ENCODE measurements at regions not wholly inside any gene's neighbourhood (a gene's known extent, or its start where the extent isn't known, plus 50 kb on each side); places are given as distances from the start of the nearest gene placed in this dataset.

DNA sequence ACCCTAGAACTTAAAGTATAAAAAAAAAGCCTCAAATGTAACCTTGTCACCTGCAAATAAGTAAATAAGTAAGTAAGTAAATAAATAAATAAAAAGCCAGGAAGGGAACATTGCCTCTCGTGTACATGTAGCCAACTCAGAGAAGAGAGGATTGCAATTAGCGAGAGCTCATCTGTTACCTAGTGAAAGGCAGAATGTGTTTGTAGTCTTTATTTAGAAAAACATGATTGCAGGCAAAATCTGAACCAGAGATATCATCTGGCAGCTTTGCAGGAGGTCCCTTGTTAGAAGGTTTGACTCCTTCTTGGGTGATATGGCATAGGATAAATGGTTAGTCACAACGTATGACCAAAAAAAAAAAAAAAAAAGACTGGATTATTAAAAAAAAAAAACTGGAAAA is 71.6 kb upstream of the SYN2 start:
- ChIA-PET RAD21 (ENCODE audit: low non-redundant PET in 1 of 2, low total read pairs in 2 of 2, uncharacterized antibody in 2 of 2, unreplicated experiment in 2 of 2) (no interaction called here), POLR2A (no interaction called here), CTCF (no interaction called here)
- H3K27me3 ChIP-seq (ENCODE audit: insufficient read depth, low read length) = peaks cover 2% of the 10 kb centered on the region
- intact Hi-C loops (cut with micrococcal nuclease) = no loop called here
- no peaks in the 10 kb centered on the region for H3K4me1 ChIP-seq (ENCODE audit: control insufficient read depth in 1 of 2, insufficient read depth in 2 of 2, low read length in 2 of 2)
- TF ChIP-seq, protein P1, sequence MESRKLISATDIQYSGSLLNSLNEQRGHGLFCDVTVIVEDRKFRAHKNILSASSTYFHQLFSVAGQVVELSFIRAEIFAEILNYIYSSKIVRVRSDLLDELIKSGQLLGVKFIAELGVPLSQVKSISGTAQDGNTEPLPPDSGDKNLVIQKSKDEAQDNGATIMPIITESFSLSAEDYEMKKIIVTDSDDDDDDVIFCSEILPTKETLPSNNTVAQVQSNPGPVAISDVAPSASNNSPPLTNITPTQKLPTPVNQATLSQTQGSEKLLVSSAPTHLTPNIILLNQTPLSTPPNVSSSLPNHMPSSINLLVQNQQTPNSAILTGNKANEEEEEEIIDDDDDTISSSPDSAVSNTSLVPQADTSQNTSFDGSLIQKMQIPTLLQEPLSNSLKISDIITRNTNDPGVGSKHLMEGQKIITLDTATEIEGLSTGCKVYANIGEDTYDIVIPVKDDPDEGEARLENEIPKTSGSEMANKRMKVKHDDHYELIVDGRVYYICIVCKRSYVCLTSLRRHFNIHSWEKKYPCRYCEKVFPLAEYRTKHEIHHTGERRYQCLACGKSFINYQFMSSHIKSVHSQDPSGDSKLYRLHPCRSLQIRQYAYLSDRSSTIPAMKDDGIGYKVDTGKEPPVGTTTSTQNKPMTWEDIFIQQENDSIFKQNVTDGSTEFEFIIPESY (IDR thresholded peaks at IDR 0.05; ENCODE audit: extremely low read depth, insufficient replicate concordance, low read length) = no peak
- TF ChIP-seq ZNF274 (IDR thresholded peaks at IDR 0.05; ENCODE audit: low read depth, low read length) (no peak), ZFX (IDR thresholded peaks at IDR 0.05) (no peak), EGR1 (IDR thresholded peaks at IDR 0.05; ENCODE audit: low read depth) (no peak), ELF1 (IDR thresholded peaks at IDR 0.05; ENCODE audit: borderline replicate concordance, low read depth) (no peak), SIN3A (IDR thresholded peaks at IDR 0.05; ENCODE audit: low read depth) (no peak), TCF7L2 (IDR thresholded peaks at IDR 0.05; ENCODE audit: borderline replicate concordance, extremely low read depth, insufficient read depth, insufficient read length) (no peak), EZH2phosphoT487 (IDR thresholded peaks at IDR 0.05; ENCODE audit: borderline replicate concordance) (no peak), EZH2 (IDR thresholded peaks at IDR 0.05) (no peak), SP1 (IDR thresholded peaks at IDR 0.05; ENCODE audit: low read depth) (no peak)
- no peak overlapping the region for H3K27ac ChIP-seq (ENCODE audit: low read depth, low read length)
- ATAC-seq (no peak), DNase-seq (ENCODE audit: low read depth, low spot score) (no peak)
- no peak overlapping the region for H3K9ac ChIP-seq (ENCODE audit: low read length)
- no TSS peak for BruUV-seq (replicated peaks)
- H3K9me2 ChIP-seq (ENCODE audit: insufficient read depth) = no peaks in the 10 kb centered on the region
- H3K9me3 ChIP-seq (ENCODE audit: control insufficient read depth in 1 of 2, insufficient read depth in 1 of 2, low read depth in 1 of 2, low read length in 2 of 2) = no peaks in the 10 kb centered on the region
- no peaks in the 10 kb centered on the region for H3K36me3 ChIP-seq (ENCODE audit: control insufficient read depth in 1 of 2, insufficient read depth in 2 of 2, low read length in 2 of 2)
- H2AFZ ChIP-seq (ENCODE audit: low read depth, low read length, poor library complexity, severe bottlenecking) = no peak overlapping the region
- H3K79me2 ChIP-seq (ENCODE audit: insufficient read depth, low read length) = no peaks in the 10 kb centered on the region
- no peaks in the 10 kb centered on the region for H4K20me1 ChIP-seq (ENCODE audit: insufficient read depth)
- no peak overlapping the region for H3K4me3 ChIP-seq (replicated peaks in 1 of 2; ENCODE audit: low read depth in 1 of 2, low read length in 2 of 2)
- H3K4me2 ChIP-seq (ENCODE audit: low read length) = no peak overlapping the region

DNA sequence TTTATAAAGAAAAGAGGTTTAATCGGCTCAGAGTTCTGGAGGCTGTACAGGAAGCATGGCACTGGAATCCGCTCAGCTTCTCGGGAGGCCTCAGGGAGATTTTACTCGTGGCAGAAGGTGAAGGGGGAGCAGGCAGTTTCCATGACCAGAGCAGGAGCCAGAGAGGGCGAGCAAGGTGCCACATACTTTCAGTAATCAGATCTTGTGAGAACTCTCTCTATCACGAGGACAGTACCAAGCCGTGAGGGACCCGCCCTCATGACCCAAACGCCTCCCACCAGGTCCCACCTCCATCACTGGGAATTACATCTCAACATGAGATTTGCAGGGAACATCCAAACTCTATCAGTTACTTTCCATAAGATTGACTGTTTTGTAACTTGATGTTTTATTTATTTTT is 70.7 kb upstream of the SYN2 start:
- DNase-seq (ENCODE audit: low read depth, low spot score) = no peak
- Histone ChIP-seq H3K79me2 (ENCODE audit: insufficient read depth, low read length) (no peaks in the 10 kb centered on the region), H3K9ac (ENCODE audit: low read length) (no peak overlapping the region), H3K36me3 (ENCODE audit: control insufficient read depth in 1 of 2, insufficient read depth in 2 of 2, low read length in 2 of 2) (no peaks in the 10 kb centered on the region), H3K27me3 (ENCODE audit: insufficient read depth, low read length) (peaks cover 4% of the 10 kb centered on the region), H4K20me1 (ENCODE audit: insufficient read depth) (no peaks in the 10 kb centered on the region), H3K27ac (ENCODE audit: low read depth, low read length) (no peak overlapping the region), H3K9me2 (ENCODE audit: insufficient read depth) (no peaks in the 10 kb centered on the region), H2AFZ (ENCODE audit: low read depth, low read length, poor library complexity, severe bottlenecking) (no peak overlapping the region), H3K9me3 (ENCODE audit: control insufficient read depth in 1 of 2, insufficient read depth in 1 of 2, low read depth in 1 of 2, low read length in 2 of 2) (no peaks in the 10 kb centered on the region), H3K4me1 (ENCODE audit: control insufficient read depth in 1 of 2, insufficient read depth in 2 of 2, low read length in 2 of 2) (no peaks in the 10 kb centered on the region), H3K4me3 (replicated peaks in 1 of 2; ENCODE audit: low read depth in 1 of 2, low read length in 2 of 2) (no peak overlapping the region), H3K4me2 (ENCODE audit: low read length) (no peak overlapping the region)
- BruUV-seq (replicated peaks) = no TSS peak
- no peak for ATAC-seq
- TF ChIP-seq, protein P2, sequence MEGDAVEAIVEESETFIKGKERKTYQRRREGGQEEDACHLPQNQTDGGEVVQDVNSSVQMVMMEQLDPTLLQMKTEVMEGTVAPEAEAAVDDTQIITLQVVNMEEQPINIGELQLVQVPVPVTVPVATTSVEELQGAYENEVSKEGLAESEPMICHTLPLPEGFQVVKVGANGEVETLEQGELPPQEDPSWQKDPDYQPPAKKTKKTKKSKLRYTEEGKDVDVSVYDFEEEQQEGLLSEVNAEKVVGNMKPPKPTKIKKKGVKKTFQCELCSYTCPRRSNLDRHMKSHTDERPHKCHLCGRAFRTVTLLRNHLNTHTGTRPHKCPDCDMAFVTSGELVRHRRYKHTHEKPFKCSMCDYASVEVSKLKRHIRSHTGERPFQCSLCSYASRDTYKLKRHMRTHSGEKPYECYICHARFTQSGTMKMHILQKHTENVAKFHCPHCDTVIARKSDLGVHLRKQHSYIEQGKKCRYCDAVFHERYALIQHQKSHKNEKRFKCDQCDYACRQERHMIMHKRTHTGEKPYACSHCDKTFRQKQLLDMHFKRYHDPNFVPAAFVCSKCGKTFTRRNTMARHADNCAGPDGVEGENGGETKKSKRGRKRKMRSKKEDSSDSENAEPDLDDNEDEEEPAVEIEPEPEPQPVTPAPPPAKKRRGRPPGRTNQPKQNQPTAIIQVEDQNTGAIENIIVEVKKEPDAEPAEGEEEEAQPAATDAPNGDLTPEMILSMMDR (IDR thresholded peaks at IDR 0.05 in 2 of 3, conservative IDR thresholded peaks at IDR 0.05 in 1 of 3; ENCODE audit: borderline replicate concordance in 1 of 3, insufficient read depth in 1 of 3, low read depth in 2 of 3, low read length in 2 of 3) = no peak
- no peak for TF ChIP-seq FOSL1 (IDR thresholded peaks at IDR 0.05; ENCODE audit: low read depth)
- TF ChIP-seq CEBPB (IDR thresholded peaks at IDR 0.05; ENCODE audit: low read depth) = no peak
- TF ChIP-seq EZH2 (IDR thresholded peaks at IDR 0.05) = no peak
- TF ChIP-seq ZNF274 (IDR thresholded peaks at IDR 0.05; ENCODE audit: low read depth, low read length) = no peak
- no peak for TF ChIP-seq POLR2A (IDR thresholded peaks at IDR 0.05; ENCODE audit: borderline replicate concordance, extremely low read depth, insufficient read depth, insufficient read length)
- ChIA-PET CTCF (no interaction called here), RAD21 (ENCODE audit: low non-redundant PET in 1 of 2, low total read pairs in 2 of 2, uncharacterized antibody in 2 of 2, unreplicated experiment in 2 of 2) (no interaction called here), POLR2A (no interaction called here)
- intact Hi-C loops (cut with micrococcal nuclease) = no loop called here
